Breast epithelium (tissue), 4 donors: ENCODE measurements at regions not wholly inside any gene's neighbourhood (a gene's known extent, or its start where the extent isn't known, plus 50 kb on each side); places are given as distances from the start of the nearest gene placed in this dataset.

Source experiments
- DNase-seq, 2 donors: peaks; one replicate each; pipeline ENCODE4 v3.0.0-alpha.2; 2019; ENCODE audit warnings: low spot score in 2 of 2
- H3K27ac ChIP-seq, 2 donors: fragments of 200-600 bp; sonication (generic) in 1 of 2; one replicate each; pipeline ENCODE4 v1.5.1; 2016 to 2019; ENCODE audit warnings: mild to moderate bottlenecking in 1 of 2
- H3K27me3 ChIP-seq, 2 donors: fragments of 200-600 bp; sonication (generic) in 1 of 2; one replicate each; pipeline versions ENCODE4 v1.5.1 to v1.6.0; 2017 to 2019; ENCODE audit warnings: control low read depth in 1 of 2, mild to moderate bottlenecking in 1 of 2
- H3K36me3 ChIP-seq: fragments of 200-600 bp; one replicate; pipeline ENCODE4 v1.5.1; 2019
- H3K4me1 ChIP-seq, 2 donors: fragments of 200-600 bp; sonication (generic); one replicate each; pipeline ENCODE4 v1.5.1; 2016 to 2019; ENCODE audit warnings: control low read depth in 1 of 2
- H3K4me3 ChIP-seq, 3 donors: fragments of 200-600 bp; sonication (generic); 1 replicate in 2 of 3; 2 replicates in 1 of 3; pipeline ENCODE4 v1.5.1; 2016 to 2019; ENCODE audit warnings: mild to moderate bottlenecking in 3 of 3, moderate library complexity in 2 of 3
- H3K9me3 ChIP-seq, 2 donors: fragments of 200-600 bp; sonication (generic) in 1 of 2; one replicate each; pipeline ENCODE4 v1.5.1; 2016 to 2019; ENCODE audit warnings: control low read depth in 1 of 2
- POLR2A ChIP-seq: fragments of 450-650 bp; IDR thresholded peaks from one replicate; pipeline ENCODE4 v1.6.1; 2016; ENCODE audit warnings: antibody characterized with exemption, mild to moderate bottlenecking, moderate library complexity
- POLR2AphosphoS5 ChIP-seq, 3 donors: sonication (generic); formaldehyde crosslinking; IDR thresholded peaks; one replicate each; pipeline ENCODE4 v1.6.1; 2017; ENCODE audit warnings: antibody characterized with exemption in 3 of 3
- intact Hi-C: fragments of 100-400 bp; cut with DNase I; formaldehyde crosslinking; loops from one replicate; pipeline ENCODE4 v1.15.1; 2023; ENCODE audit warnings: low total_unique reads
- TF ChIP-seq, protein P1 (sequence below), 3 donors: fragments of 450-650 bp; IDR thresholded peaks; one replicate each; pipeline ENCODE4 v1.5.1; 2016 to 2017; ENCODE audit warnings: antibody characterized with exemption in 3 of 3, mild to moderate bottlenecking in 3 of 3, moderate library complexity in 3 of 3

DNA sequence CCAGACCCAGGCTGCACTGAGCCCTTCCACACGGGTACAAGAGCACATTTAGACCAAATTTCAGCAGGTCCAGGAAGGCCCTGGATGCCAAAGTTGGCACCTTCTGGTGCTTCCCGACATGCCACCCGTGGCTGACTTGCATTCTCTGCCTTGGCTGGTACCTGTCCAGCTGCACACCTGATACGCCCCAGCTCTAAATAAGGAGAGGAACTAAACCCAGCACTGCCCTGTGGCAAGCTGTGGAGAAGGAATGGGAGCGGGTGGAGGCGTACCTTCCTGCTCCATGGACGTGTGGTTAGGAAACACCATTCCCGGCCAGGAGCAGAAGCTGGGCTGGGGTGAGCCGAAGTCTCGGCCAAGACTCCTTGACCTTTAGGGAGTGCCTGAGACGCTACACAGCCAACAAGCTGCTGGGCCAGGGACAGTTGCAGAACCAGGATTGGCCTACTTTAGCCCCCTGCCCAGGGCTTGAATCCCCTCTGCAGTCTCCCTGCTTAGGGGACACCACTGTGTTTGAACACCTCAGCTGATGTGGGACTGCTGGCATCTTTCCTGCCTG, 86.5 kb upstream of the TAF1B start:
- intact Hi-C loops: no loop called here
- peak in 1 of 2 donors; percentile 87 for DNase-seq
- TF ChIP-seq POLR2AphosphoS5 (IDR thresholded peaks at IDR 0.05): peak in 1 of 3 donors; percentile 13
- no peak for TF ChIP-seq POLR2A
- H3K27me3 ChIP-seq: no peaks in the 10 kb centered on the region
- no peak overlapping the region for H3K4me3 ChIP-seq
- H3K9me3 ChIP-seq: no peaks in the 10 kb centered on the region
- H3K4me1 ChIP-seq: peaks cover 0 to 5% of the 10 kb centered on the region in 2 donors
- H3K36me3 ChIP-seq: no peaks in the 10 kb centered on the region
- peak overlapping the region; percentile 76 to 78 for H3K27ac ChIP-seq

DNA sequence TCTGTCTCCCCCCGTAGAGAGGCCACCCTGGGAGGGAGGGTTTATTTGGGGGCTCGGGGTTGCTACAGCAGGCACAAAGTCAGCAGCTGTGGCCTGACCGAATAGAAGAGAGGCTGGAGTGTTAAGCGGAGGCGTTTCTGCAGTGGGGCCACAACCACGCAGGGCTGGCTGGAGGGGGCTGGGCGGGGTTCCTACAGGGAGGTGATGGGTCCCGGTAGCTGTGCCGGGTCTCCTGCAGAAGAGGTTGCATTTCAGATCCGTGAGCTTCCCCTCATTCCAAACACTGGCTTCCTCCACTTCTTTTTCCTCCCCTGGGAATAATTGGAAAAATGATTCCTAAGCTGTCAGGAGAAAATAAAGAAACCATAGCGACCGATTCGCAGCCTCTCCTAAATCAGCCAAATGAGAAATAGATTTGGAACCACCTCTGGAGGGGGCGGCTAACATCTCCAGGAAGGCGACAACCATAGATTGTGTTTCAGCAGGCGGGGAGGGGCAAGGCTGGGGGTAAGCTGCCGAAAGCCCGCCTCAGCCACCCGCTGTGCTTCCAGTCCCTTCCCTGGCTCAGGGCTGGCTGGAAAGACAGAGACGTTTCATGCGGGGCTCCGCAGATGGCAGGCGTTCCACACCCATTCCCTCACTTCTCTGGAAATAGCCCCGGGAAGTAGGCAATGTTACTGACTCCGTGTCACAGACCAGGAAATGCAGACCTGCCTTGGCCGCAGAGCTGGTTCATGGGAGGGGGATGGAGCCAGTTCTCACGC, 85.6 kb upstream of the TAF1B start:
- H3K27me3 ChIP-seq: no peaks in the 10 kb centered on the region
- TF ChIP-seq, protein P1, sequence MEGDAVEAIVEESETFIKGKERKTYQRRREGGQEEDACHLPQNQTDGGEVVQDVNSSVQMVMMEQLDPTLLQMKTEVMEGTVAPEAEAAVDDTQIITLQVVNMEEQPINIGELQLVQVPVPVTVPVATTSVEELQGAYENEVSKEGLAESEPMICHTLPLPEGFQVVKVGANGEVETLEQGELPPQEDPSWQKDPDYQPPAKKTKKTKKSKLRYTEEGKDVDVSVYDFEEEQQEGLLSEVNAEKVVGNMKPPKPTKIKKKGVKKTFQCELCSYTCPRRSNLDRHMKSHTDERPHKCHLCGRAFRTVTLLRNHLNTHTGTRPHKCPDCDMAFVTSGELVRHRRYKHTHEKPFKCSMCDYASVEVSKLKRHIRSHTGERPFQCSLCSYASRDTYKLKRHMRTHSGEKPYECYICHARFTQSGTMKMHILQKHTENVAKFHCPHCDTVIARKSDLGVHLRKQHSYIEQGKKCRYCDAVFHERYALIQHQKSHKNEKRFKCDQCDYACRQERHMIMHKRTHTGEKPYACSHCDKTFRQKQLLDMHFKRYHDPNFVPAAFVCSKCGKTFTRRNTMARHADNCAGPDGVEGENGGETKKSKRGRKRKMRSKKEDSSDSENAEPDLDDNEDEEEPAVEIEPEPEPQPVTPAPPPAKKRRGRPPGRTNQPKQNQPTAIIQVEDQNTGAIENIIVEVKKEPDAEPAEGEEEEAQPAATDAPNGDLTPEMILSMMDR (IDR thresholded peaks at IDR 0.05): no peak
- TF ChIP-seq POLR2AphosphoS5 (IDR thresholded peaks at IDR 0.05) (no peak), POLR2A (no peak)
- H3K27ac ChIP-seq: peak overlapping the region; percentile 76 to 78
- intact Hi-C loops: no loop called here
- peaks cover 0 to 5% of the 10 kb centered on the region in 2 donors for H3K4me1 ChIP-seq
- peak in 1 of 2 donors; percentile 42 for DNase-seq
- peak overlapping the region; percentile 12 to 46 (median 18) for H3K4me3 ChIP-seq
- no peaks in the 10 kb centered on the region for H3K36me3 ChIP-seq
- H3K9me3 ChIP-seq: no peaks in the 10 kb centered on the region

DNA sequence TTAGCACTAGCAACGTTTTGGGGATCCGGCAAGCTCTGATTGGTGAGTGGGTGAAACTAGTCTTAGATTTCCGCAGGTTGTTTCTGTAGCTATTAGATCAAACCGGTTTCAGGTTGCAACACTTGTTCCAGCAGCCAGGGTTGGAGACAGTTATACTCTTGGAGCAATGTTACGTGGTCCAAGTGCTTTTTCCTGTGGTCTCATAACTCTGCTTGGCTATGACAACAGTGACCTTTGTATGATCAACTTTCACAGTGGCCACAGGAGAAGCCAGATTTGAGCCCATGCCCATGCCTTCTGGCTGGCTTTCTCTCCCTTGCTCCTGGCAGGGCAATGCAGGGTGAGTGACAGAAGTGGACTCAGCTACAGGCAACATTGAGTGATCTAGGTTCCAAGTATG, 84.5 kb upstream of the TAF1B start:
- Histone ChIP-seq H3K36me3 (no peaks in the 10 kb centered on the region), H3K9me3 (no peaks in the 10 kb centered on the region), H3K4me3 (no peak overlapping the region), H3K4me1 (peaks cover 0 to 5% of the 10 kb centered on the region in 2 donors), H3K27ac (peak overlapping the region in 1 of 2 donors; percentile 76), H3K27me3 (no peaks in the 10 kb centered on the region)
- TF ChIP-seq POLR2AphosphoS5 (IDR thresholded peaks at IDR 0.05): peak in 1 of 3 donors; percentile 29
- TF ChIP-seq, protein P1 (IDR thresholded peaks at IDR 0.05): no peak
- intact Hi-C loops: no loop called here
- peak in 1 of 2 donors; percentile 56 for DNase-seq

DNA sequence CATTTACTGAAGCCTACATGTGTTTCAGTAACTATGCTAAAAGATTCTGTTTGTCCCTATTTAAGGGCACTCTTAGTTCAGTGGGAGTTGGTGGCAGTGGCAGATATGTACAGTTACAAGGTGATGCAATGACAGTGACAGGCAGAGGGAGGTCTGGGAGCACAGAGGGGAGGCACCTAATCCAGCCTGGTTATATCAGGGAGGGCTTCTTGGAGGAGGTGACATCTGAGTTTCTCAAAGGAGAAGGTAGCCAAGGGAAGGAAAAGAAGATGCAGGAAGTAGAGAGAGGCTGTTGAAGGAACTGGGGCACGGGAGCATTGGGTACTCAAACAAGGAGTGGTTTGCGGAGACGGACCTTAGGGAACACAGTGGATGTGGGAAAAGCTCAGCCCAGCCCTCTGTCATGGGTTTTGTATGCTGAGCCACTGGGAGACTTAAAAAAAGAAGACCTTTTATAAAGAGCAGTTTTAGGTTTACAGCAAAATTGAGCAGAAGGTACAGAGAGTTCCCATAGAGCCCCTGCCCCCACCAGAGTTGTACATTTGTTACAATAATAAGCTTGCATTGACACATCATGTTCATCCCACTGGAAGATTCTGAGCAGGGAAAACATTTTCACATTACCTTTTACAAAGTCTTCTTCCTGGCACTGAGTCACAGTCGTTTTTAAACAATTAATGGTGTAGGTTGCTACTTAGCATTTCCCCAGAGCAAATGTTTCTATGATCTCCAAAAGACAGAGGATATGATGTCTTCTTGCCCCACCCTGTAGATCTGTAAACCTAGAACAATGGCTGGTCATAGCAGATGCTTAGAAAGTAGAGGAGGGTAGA, 83.0 kb upstream of the TAF1B start:
- H3K9me3 ChIP-seq: no peaks in the 10 kb centered on the region
- H3K27me3 ChIP-seq: no peaks in the 10 kb centered on the region
- intact Hi-C loops: no loop called here
- H3K36me3 ChIP-seq: no peaks in the 10 kb centered on the region
- no peak for DNase-seq
- H3K4me3 ChIP-seq: no peak overlapping the region
- TF ChIP-seq, protein P1 (IDR thresholded peaks at IDR 0.05): no peak
- TF ChIP-seq POLR2A (no peak), POLR2AphosphoS5 (IDR thresholded peaks at IDR 0.05) (no peak)
- H3K4me1 ChIP-seq: peaks cover 0 to 5% of the 10 kb centered on the region in 2 donors
- no peak overlapping the region for H3K27ac ChIP-seq

DNA sequence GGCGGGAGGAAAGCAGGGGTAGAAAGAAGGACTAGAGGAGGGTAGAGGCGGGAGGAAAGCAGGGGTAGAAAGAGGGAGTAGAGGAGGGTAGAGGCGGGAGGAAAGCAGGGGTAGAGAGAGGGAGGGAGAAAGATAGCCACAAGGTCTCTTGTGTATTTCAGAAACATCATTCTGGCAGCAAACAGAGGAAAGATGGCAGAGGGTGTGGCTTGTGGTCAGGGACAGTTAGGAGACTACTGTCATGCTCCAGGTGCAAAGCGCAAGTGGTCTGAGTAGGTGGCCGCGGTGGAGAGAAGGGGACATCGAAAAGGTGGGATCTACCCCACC, 82.4 kb upstream of the TAF1B start:
- Histone ChIP-seq H3K27ac (no peak overlapping the region), H3K4me1 (peaks cover 0 to 5% of the 10 kb centered on the region in 2 donors), H3K9me3 (no peaks in the 10 kb centered on the region), H3K36me3 (no peaks in the 10 kb centered on the region), H3K4me3 (no peak overlapping the region), H3K27me3 (no peaks in the 10 kb centered on the region)
- DNase-seq: no peak
- intact Hi-C loops: no loop called here
- no peak for TF ChIP-seq POLR2A
- no peak for TF ChIP-seq POLR2AphosphoS5 (IDR thresholded peaks at IDR 0.05)
- TF ChIP-seq, protein P1 (IDR thresholded peaks at IDR 0.05): no peak
